Astrocyte (in vitro differentiated cells and primary cell): ENCODE measurements at regions not wholly inside any gene's neighbourhood (a gene's known extent, or its start where the extent isn't known, plus 50 kb on each side); places are given as distances from the start of the nearest gene placed in this dataset.

Experiments
- DNase-seq: peaks from one replicate; pipeline ENCODE4 v3.0.0-alpha.2; 2010; ENCODE audit warnings: low read depth
- FAIRE-seq: peaks from 2 replicates; lab custom pipeline; 2011; peaks lifted over from hg19 to GRCh38; lab: Jason Lieb, UNC
- H2AFZ ChIP-seq: 2 replicates; pipeline ENCODE4 v1.6.0; 2012; ENCODE audit warnings: low read depth, low read length, inconsistent platforms
- H3K27ac ChIP-seq: 2 replicates; pipeline ENCODE4 v1.5.1; 2011; ENCODE audit warnings: low read depth, low read length, inconsistent platforms
- H3K27me3 ChIP-seq: 2 replicates; pipeline ENCODE4 v1.6.0; 2011; ENCODE audit warnings: low read length, inconsistent platforms; ENCODE audit not compliant: insufficient read depth
- H3K36me3 ChIP-seq: 2 replicates; pipeline ENCODE4 v1.5.1; 2011; ENCODE audit warnings: low read length, inconsistent platforms; ENCODE audit not compliant: insufficient read depth
- H3K4me1 ChIP-seq: 2 replicates; pipeline ENCODE4 v1.5.1; 2011; ENCODE audit warnings: low read length, inconsistent platforms; ENCODE audit not compliant: insufficient read depth
- H3K4me2 ChIP-seq: 2 replicates; pipeline ENCODE4 v1.6.0; 2012; ENCODE audit warnings: low read length, inconsistent platforms
- H3K4me3 ChIP-seq: 2 replicates; pipeline ENCODE4 v1.5.1; 2011; ENCODE audit warnings: low read depth, mild to moderate bottlenecking, low read length, inconsistent platforms; ENCODE audit not compliant: insufficient read depth
- H3K79me2 ChIP-seq: 2 replicates; pipeline ENCODE4 v1.6.0; 2012; ENCODE audit warnings: mild to moderate bottlenecking, low read length, inconsistent platforms; ENCODE audit not compliant: insufficient read depth
- H3K9ac ChIP-seq: 2 replicates; pipeline ENCODE4 v1.6.0; 2012; ENCODE audit warnings: mild to moderate bottlenecking, low read length, inconsistent platforms
- H3K9me3 ChIP-seq: 2 replicates; pipeline ENCODE4 v1.5.1; 2012; ENCODE audit warnings: low read depth, mild to moderate bottlenecking, low read length, inconsistent platforms; ENCODE audit not compliant: insufficient read depth
- H4K20me1 ChIP-seq: 2 replicates; pipeline ENCODE4 v1.6.0; 2012; ENCODE audit warnings: low read length, inconsistent platforms; ENCODE audit not compliant: insufficient read depth
- H3K27ac Mint-ChIP-seq: one replicate; pipeline ENCODE4 v1.8.0; 2021; ENCODE audit warnings: mild to moderate bottlenecking, mixed read lengths; ENCODE audit not compliant: unreplicated experiment
- H3K27me3 Mint-ChIP-seq: one replicate; pipeline ENCODE4 v1.8.0; 2021; ENCODE audit warnings: low read depth, mixed read lengths; ENCODE audit not compliant: unreplicated experiment
- H3K36me3 Mint-ChIP-seq: one replicate; pipeline ENCODE4 v1.8.0; 2021; ENCODE audit warnings: low read depth, mixed read lengths; ENCODE audit not compliant: unreplicated experiment
- H3K4me1 Mint-ChIP-seq: one replicate; pipeline ENCODE4 v1.8.0; 2021; ENCODE audit warnings: low read depth, mixed read lengths; ENCODE audit not compliant: unreplicated experiment
- H3K4me3 Mint-ChIP-seq: one replicate; pipeline ENCODE4 v1.8.0; 2021; ENCODE audit warnings: mild to moderate bottlenecking, moderate library complexity, mixed read lengths; ENCODE audit not compliant: unreplicated experiment
- H3K9me3 Mint-ChIP-seq: one replicate; pipeline ENCODE4 v1.8.0; 2021; ENCODE audit warnings: mild to moderate bottlenecking, mixed read lengths; ENCODE audit not compliant: unreplicated experiment
- EZH2 ChIP-seq: IDR thresholded peaks from 2 replicates; pipeline ENCODE4 v1.6.1; 2012; ENCODE audit warnings: mild to moderate bottlenecking, low read length, inconsistent platforms; ENCODE audit not compliant: insufficient read depth
- TF ChIP-seq, protein P1 (sequence below): IDR thresholded peaks from 2 replicates; pipeline ENCODE4 v1.5.1; 2011; ENCODE audit warnings: low read depth, mild to moderate bottlenecking, inconsistent platforms, low read length, moderate library complexity; ENCODE audit not compliant: insufficient read depth

DNA sequence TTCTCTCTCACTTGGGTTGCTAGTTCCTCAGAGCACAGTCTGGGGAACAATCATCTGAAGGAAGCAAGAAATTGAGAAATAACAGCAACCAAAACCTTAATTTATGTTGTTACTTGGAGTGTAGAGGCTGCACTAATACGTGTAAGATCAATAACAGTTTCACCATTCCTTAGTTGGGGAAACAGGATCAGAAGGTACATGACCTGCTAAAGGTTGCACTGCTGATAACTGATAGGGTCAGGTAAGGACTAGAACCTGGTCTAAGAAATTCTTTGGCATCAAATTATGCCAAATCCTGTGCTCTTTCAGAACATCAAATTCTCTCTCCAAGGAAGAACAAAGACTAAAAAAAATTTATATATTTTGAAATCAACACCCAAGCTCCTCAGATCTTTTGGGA, 278.6 kb upstream of the C9orf72 start:
- no peak overlapping the region for H2AFZ ChIP-seq
- Mint-ChIP-seq H3K4me1 (no peaks in the 10 kb centered on the region), H3K9me3 (no peaks in the 10 kb centered on the region), H3K27me3 (peaks cover 18% of the 10 kb centered on the region), H3K36me3 (no peaks in the 10 kb centered on the region), H3K4me3 (no peak overlapping the region), H3K27ac (no peak overlapping the region)
- H3K36me3 ChIP-seq: no peaks in the 10 kb centered on the region
- FAIRE-seq (no peak), DNase-seq (no peak)
- H3K27me3 ChIP-seq: no peaks in the 10 kb centered on the region
- TF ChIP-seq, protein P1, sequence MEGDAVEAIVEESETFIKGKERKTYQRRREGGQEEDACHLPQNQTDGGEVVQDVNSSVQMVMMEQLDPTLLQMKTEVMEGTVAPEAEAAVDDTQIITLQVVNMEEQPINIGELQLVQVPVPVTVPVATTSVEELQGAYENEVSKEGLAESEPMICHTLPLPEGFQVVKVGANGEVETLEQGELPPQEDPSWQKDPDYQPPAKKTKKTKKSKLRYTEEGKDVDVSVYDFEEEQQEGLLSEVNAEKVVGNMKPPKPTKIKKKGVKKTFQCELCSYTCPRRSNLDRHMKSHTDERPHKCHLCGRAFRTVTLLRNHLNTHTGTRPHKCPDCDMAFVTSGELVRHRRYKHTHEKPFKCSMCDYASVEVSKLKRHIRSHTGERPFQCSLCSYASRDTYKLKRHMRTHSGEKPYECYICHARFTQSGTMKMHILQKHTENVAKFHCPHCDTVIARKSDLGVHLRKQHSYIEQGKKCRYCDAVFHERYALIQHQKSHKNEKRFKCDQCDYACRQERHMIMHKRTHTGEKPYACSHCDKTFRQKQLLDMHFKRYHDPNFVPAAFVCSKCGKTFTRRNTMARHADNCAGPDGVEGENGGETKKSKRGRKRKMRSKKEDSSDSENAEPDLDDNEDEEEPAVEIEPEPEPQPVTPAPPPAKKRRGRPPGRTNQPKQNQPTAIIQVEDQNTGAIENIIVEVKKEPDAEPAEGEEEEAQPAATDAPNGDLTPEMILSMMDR: no peak
- TF ChIP-seq EZH2: no peak
- no peak overlapping the region for H3K4me3 ChIP-seq
- H3K9ac ChIP-seq: no peak overlapping the region
- H3K4me2 ChIP-seq: no peak overlapping the region
- no peaks in the 10 kb centered on the region for H3K9me3 ChIP-seq
- H3K27ac ChIP-seq: no peak overlapping the region
- no peaks in the 10 kb centered on the region for H3K4me1 ChIP-seq
- H4K20me1 ChIP-seq: no peaks in the 10 kb centered on the region
- no peaks in the 10 kb centered on the region for H3K79me2 ChIP-seq

DNA sequence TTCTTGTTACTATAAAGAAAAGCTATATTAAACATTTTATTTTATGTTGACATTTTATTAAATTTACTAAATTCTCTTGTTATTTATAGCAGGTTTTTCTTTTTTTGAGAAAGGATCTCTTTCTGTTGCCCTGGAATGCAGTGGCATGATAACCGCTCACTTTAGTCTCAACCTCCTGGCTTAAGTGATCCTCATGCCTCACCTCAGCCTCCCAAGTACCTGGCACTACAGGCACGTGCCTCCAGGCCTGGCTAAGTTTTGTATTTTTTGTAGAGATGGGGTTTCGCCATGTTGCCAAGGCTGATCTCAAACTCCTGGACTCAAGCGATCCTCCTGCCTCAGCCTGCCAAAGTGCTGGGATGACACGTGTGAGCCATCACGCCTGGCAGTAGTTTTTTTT, 280.2 kb upstream of the C9orf72 start:
- H3K9me3 ChIP-seq: no peaks in the 10 kb centered on the region
- no peak overlapping the region for H3K9ac ChIP-seq
- no peaks in the 10 kb centered on the region for H3K27me3 ChIP-seq
- no peak overlapping the region for H3K4me2 ChIP-seq
- no peak overlapping the region for H3K4me3 ChIP-seq
- TF ChIP-seq EZH2: no peak
- TF ChIP-seq, protein P1: no peak
- no peak overlapping the region for H2AFZ ChIP-seq
- no peaks in the 10 kb centered on the region for H4K20me1 ChIP-seq
- Mint-ChIP-seq H3K27ac (no peak overlapping the region), H3K36me3 (no peaks in the 10 kb centered on the region), H3K4me3 (no peak overlapping the region), H3K9me3 (no peaks in the 10 kb centered on the region), H3K4me1 (no peaks in the 10 kb centered on the region), H3K27me3 (peaks cover 17% of the 10 kb centered on the region)
- H3K79me2 ChIP-seq: no peaks in the 10 kb centered on the region
- H3K36me3 ChIP-seq: no peaks in the 10 kb centered on the region
- DNase-seq (no peak), FAIRE-seq (no peak)
- no peak overlapping the region for H3K27ac ChIP-seq
- no peaks in the 10 kb centered on the region for H3K4me1 ChIP-seq

DNA sequence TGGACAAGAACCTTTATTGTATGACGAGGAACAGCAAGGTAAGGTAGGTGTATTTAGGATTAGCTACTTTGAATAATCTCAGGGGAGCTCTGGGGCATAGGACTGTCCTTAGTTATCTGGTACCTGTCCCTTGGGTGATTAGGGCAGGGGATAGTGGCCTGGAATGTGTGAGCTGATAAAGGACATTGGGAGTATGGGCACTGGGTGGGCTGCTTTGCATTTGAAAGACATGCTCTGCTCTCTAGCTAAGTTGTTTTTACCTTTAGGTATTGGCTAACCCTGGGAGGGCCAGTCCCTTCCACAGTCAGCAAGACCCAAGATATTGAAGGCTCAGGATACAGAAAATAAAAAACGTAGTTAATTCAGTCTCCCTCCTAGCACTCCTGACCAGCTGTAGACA, 282.8 kb upstream of the C9orf72 start:
- Histone ChIP-seq H3K9ac (no peak overlapping the region), H3K27me3 (no peaks in the 10 kb centered on the region), H3K4me2 (no peak overlapping the region), H4K20me1 (no peaks in the 10 kb centered on the region), H3K27ac (no peak overlapping the region), H3K79me2 (no peaks in the 10 kb centered on the region), H3K4me3 (no peak overlapping the region), H3K9me3 (no peaks in the 10 kb centered on the region), H3K36me3 (no peaks in the 10 kb centered on the region), H3K4me1 (no peaks in the 10 kb centered on the region), H2AFZ (no peak overlapping the region)
- Mint-ChIP-seq H3K36me3 (no peaks in the 10 kb centered on the region), H3K4me1 (peaks cover 2% of the 10 kb centered on the region), H3K9me3 (no peaks in the 10 kb centered on the region), H3K27me3 (peaks cover 6% of the 10 kb centered on the region), H3K4me3 (no peak overlapping the region), H3K27ac (no peak overlapping the region)
- TF ChIP-seq, protein P1: no peak
- no peak for TF ChIP-seq EZH2
- FAIRE-seq (no peak), DNase-seq (no peak)
